GM19238 (cell line): ENCODE measurements at regions not wholly inside any gene's neighbourhood (a gene's known extent, or its start where the extent isn't known, plus 50 kb on each side); places are given as distances from the start of the nearest gene placed in this dataset.

ENCODE experiments used
- DNase-seq: peaks from one replicate; pipeline ENCODE4 v3.0.0; 2011; ENCODE audit warnings: low spot score; ENCODE audit not compliant: insufficient read length

- DNase-seq = no peak
These were observed 172.5 kb upstream of the LRIG1 start for GRCh38 chr3:66673293-66673692.

GRCh38 chr3:66675366-66675765 lies 174.5 kb upstream of the LRIG1 start:
- DNase-seq = no peak

GRCh38 chr3:66692042-66692765 lies 191.4 kb upstream of the LRIG1 start:
- no peak for DNase-seq

GRCh38 chr3:66692766-66693150 lies 191.9 kb upstream of the LRIG1 start:
- no peak for DNase-seq

- no peak for DNase-seq
These were observed 192.7 kb upstream of the LRIG1 start for GRCh38 chr3:66693461-66694031.

- no peak for DNase-seq
These were observed 201.3 kb upstream of the LRIG1 start for GRCh38 chr3:66702126-66702525.

GRCh38 chr3:66703501-66703900 lies 202.7 kb upstream of the LRIG1 start:
- no peak for DNase-seq

- no peak for DNase-seq
These were observed 204.3 kb upstream of the LRIG1 start for GRCh38 chr3:66705076-66705475.

GRCh38 chr3:66706890-66707289 lies 206.1 kb upstream of the LRIG1 start:
- no peak for DNase-seq

GRCh38 chr3:66709532-66709931 lies 208.7 kb upstream of the LRIG1 start:
- no peak for DNase-seq

- no peak for DNase-seq
These were observed 211.4 kb upstream of the LRIG1 start for GRCh38 chr3:66712210-66712609.

GRCh38 chr3:66713921-66714320 lies 213.1 kb upstream of the LRIG1 start:
- DNase-seq = no peak

GRCh38 chr3:66715806-66716205 lies 215.0 kb upstream of the LRIG1 start:
- no peak for DNase-seq

GRCh38 chr3:66717806-66718205 lies 217.0 kb upstream of the LRIG1 start:
- DNase-seq = no peak

- DNase-seq = no peak
These were observed 219.1 kb upstream of the LRIG1 start for GRCh38 chr3:66719796-66720356.

- DNase-seq = no peak
These were observed 219.7 kb upstream of the LRIG1 start for GRCh38 chr3:66720508-66720907.

- DNase-seq = no peak
These were observed 221.9 kb upstream of the LRIG1 start for GRCh38 chr3:66722675-66723074.

- no peak for DNase-seq
These were observed 222.4 kb upstream of the LRIG1 start for GRCh38 chr3:66723231-66723630.

GRCh38 chr3:66729687-66730393 lies 229.0 kb upstream of the LRIG1 start:
- DNase-seq = no peak

GRCh38 chr3:66738625-66739365 lies 238.0 kb upstream of the LRIG1 start:
- DNase-seq = no peak

- no peak for DNase-seq
These were observed 239.4 kb upstream of the LRIG1 start for GRCh38 chr3:66740260-66740659.

- DNase-seq = no peak
These were observed 243.7 kb upstream of the LRIG1 start for GRCh38 chr3:66744521-66744920.
